Right ventricle myocardium superior (tissue), 1 donor: ENCODE measurements at regions not wholly inside any gene's neighbourhood (a gene's known extent, or its start where the extent isn't known, plus 50 kb on each side); places are given as distances from the start of the nearest gene placed in this dataset.

ENCODE experiments used
- ATAC-seq: fragments of 200-7000 bp; cut with Tn5 transposase; one replicate; pipeline ENCODE4 v1.9.1; 2020; ENCODE audit warnings: mild to moderate bottlenecking; ENCODE audit not compliant: poor library complexity
- DNase-seq: peaks from one replicate; pipeline ENCODE4 v3.0.0-alpha.2; 2020
- intact Hi-C: fragments of 100-400 bp; cut with DNase I; formaldehyde crosslinking; loops from one replicate; pipeline ENCODE4 v1.11.2; 2022
- donor health status: DM: no; HTN: yes; CAD: no; lungs with severe emphysema.

- ATAC-seq (no peak), DNase-seq (no peak)
- intact Hi-C loops = no loop called here
Observed at GRCh38 chr2:239489481-239489880, 88.7 kb upstream of the HDAC4 start.

DNA sequence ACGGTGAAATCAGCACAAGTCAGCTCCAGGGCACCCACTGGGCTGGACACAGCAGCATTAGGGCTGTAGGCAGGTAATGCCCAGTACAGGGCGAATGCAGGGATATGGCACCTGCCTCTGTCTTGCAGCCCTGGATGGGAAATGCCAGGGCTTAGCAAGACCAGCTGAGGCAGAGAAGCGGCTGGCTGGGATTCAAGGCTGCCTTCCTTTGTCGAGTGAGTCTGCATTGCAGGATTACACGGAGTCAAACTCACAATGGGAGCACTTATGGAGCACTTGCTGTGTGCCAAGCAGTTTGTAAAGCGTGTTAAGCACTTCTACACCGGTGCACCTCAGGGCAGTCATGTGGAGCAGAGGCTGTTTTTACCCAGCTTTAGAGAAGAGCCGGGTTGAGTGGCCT is 87.3 kb upstream of the HDAC4 start:
- DNase-seq = no peak
- intact Hi-C loops = no loop called here
- no peak for ATAC-seq

DNA sequence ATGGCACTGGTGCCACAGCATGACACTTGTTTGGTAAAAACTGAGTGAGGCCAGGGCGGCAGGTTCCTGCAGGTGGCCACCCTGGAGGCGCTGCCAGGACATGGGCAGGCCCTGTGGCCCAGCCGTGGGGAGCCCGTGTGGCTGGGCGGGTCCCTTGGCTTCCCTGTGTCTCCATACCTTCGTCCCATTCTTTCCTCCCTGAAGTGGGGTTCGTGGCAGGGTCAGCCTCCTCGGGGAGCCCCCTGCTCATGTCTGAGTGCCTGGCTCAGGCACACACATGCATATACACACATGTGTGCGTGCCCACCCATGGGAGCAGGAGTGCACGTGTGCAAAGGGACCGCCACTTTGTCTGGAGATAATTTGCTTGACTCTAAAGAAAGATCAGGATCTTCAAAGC is 86.5 kb upstream of the HDAC4 start:
- no peak for DNase-seq
- no peak for ATAC-seq
- intact Hi-C loops = no loop called here

GRCh38 chr2:239485622-239486021 is 84.8 kb upstream of the HDAC4 start:
- intact Hi-C loops = no loop called here
- DNase-seq = no peak
- no peak for ATAC-seq

GRCh38 chr2:239484571-239485355 is 83.9 kb upstream of the HDAC4 start:
- no peak for ATAC-seq
- intact Hi-C loops = no loop called here
- no peak for DNase-seq

DNA sequence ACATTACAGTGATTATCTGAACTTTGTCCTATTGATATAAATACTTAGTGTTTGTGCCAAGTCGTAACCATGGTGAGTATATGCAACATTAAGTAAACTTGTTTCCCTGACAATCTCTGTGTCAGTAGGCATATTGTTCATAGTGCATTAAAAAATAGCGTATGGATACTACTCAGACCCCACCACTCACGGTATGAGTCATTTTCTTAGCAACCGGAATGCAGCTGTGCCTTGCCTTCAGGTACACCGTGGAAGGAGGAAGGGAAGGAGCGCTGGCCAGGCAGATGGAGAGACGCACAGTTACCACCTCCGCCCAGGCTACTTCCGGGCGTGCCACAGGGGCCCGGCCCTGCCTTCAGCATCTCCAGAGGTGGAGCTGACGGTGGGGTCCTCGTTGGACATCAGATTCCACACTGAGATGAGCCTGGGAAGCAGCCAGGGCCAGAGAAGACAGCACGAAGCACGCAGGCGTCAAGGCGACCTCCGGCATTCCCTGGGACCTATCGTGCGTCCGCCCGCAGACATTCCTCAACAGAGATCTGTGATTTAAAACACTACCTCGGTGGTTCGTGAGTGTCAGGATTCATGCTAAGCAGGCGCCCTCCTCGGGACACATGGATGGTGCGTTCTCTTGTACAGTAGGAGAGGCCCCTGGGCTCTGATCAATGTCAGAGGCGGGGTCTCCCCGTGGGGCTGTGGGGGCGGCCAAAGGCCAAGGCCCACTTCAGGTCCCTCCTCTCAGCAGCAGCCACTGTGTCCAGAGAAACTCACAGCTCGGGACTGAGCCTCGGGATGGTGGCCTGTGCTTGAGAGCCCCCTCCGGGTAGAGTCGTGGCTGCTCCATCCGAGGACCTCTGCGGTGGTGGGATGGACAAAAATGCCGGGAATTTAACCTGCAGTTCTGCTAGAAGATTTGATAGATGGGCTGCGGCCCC is 82.2 kb upstream of the HDAC4 start:
- no peak for DNase-seq

GRCh38 chr2:239479471-239479870 is 78.7 kb upstream of the HDAC4 start:
- DNase-seq (no peak), ATAC-seq (no peak)
- intact Hi-C loops = no loop called here

More for the DNA sequence above, 82.2 kb upstream of the HDAC4 start:
- intact Hi-C loops = no loop called here
- ATAC-seq = no peak

DNA sequence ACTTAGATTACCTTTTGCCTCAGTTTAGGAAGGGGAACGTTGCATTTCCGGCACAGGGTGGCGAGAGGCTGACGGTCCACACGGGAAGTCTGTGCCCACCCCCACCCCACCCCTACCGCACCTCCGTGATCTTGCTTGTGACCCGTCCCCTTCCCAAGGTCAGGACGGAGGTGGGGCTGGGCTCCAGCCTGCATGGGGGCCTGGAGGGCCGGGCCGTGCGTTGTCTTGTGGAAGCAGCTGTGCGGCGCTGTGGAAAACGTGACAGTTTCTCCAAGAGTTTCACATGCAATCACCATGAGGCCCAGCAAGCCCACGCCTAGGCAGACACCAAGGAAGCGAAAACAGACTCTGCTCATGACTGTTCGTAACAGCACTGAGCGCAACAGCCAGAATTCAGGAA is 76.8 kb upstream of the HDAC4 start:
- no peak for DNase-seq
- intact Hi-C loops = no loop called here
- no peak for ATAC-seq

DNA sequence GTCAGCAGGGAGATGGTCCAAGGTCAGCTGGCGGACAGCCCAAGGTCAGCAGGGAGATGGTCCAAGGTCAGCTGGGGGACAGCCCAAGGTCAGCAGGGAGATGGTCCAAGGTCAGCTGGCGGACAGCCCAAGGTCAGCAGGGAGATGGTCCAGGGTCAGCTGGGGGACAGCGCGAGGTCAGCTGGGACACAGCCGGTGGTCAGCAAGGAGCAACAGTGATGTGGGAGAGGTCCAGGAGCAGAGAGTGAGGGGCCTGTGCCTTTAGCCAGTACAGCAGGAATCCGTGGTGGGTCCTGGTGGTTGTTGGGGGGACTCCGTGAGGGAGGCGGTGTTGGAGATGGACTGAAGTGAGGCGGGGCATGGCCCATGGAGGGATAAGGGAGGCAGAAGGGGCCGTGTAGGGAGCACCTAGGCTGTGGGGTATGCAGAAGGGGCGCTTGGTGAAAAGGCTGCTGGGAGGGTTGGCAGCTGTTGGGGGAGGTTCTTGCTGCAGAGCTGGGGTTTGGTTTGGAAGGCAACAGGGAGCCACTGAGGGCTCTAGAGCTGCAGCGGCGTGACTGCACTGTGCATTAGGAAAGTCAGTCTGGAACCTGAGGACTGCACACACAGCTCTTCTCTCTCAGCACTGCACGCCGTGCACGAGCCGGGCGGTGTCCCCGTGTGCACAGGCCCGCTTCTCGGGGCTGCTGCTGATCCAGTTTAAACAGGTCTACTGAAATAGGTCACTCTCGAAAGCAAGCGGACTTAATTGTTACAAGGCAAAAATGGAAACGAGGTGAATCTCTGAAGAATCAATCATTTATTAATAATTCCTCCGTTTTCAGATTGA is 76.2 kb upstream of the HDAC4 start:
- ATAC-seq = no peak
- no peak for DNase-seq
- intact Hi-C loops = no loop called here

GRCh38 chr2:239476029-239476756 is 75.4 kb upstream of the HDAC4 start:
- intact Hi-C loops = no loop called here
- DNase-seq = no peak
- ATAC-seq = no peak

- intact Hi-C loops = no loop called here
- DNase-seq (no peak), ATAC-seq (no peak)
Observed at GRCh38 chr2:239475161-239476028, 74.6 kb upstream of the HDAC4 start.

DNA sequence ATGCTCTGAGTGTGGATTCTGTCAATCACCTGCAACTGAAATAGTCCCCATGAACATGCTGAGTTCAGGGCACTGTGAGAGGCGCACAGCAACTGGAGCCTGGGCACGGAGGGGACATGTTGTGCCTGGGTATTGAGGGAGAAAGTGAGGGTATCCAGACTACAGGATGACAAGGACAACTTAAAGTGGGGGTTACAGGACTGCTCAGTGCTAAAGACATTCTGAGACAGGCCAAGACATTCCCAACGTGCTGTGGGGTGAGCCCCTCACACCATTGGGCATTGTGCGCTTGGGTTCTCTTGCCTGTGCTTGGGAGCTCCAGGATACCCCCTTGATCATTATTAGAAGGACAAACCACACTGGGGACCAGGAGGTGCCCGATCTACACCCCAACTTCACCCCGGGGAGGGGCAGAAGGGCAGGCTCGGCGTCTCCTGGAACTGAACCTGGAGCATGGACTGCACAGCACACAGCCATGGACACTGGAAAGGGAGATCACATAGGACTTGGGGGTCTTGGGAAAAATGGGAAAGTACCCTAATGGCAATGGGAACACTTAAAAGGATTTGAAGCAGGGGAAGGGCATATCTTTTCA is 72.5 kb upstream of the HDAC4 start:
- DNase-seq (no peak), ATAC-seq (no peak)
- intact Hi-C loops = no loop called here

DNA sequence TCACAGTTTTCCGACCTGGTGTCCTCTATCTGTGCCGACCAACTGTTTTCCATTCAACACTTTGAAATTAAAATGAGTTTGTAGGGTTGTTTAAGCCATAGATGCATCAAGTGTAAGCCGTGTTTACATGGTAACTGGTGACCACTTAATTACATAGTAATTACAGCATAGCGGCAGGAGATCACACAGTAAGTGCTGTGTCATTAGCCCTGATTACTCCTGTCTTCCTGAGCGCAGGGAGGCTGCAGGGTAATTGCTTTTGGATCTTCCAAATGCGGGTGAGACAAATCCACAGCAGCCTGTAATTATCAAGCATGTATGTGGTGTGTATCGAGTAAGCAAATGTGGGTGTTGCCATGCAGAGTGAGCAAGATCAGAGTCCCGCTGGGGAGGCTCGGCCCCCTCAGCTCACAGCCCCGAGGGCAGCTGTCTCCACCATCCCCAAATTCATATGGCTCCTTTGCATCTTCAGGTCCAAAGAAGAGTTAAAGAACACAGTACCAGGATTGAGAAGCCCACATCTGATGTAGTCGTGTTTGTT is 71.5 kb upstream of the HDAC4 start:
- intact Hi-C loops = no loop called here
- ATAC-seq (no peak), DNase-seq (no peak)

DNA sequence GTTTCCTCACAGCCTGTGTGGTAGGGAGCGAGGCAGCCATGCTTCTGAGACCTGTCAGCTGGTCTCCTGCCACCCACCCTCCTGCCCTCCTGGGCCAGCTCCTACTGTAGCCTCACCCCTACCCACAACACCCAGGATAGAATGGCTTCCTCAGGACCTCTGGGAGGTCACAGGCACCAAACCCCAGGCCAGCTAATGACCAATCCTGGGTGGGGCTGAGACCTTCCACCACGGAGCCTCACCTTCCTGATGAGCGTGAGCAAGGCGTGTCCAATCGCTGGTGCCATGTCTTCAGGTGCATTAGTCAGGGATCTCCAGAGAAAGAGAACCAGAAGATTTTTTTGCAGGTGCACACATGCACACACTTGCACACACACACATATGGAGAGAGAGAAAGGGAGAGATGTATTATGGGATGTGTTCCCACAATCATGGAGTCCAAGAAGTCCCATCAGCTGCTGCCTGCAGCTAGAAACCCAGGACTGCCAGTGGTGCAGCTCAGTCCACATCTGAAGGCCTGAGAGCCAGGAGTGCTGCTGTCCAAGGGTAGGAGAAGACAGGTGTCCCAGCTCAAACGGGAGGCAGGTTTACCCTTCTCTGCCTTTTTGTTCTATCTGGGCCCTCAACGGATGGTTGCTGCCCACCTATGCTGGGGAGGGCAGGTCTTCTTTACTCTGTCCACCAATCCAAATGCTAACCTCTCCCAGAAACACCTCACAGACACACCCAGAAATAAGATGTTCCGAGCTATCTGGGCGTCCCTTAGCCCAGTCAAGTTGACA is 70.4 kb upstream of the HDAC4 start:
- ATAC-seq (no peak), DNase-seq (no peak)
- intact Hi-C loops = no loop called here

DNA sequence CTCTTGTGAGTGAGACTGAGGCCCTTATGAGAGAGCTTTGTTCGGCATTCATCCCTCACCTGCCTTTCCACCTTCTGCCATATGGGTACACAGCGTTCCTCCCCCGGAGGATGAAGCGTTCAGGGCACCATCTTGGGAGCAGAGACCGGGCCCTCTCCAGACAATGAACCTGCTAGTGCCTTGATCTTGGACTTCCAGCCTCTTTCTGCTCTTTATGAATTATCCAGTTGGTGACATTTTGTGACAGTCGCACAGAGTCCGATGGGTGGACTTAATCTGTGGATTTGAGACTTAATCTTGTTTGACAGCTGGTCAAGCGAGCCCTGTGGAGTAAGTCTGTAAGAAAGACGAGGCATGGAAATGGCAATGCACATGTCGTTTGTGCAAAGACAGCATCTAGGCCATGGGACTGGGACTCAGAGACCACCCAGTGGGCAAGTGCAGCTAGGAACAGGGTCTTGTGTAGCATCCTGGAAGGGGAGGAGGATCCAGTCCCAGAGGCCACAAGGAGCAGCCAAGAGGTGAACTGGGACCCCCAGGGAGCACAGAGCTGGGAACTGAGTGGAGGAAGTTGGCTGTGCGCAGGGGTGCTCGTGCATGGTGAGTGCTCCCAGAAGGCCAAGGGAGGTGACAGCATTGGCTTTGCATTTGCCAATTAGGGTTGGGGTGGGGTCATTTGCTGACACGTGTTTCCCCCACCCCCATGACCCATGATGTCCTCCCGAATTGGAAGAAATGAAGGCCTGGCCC is 69.5 kb upstream of the HDAC4 start:
- DNase-seq (no peak), ATAC-seq (no peak)

More for the DNA sequence above, 69.5 kb upstream of the HDAC4 start:
- intact Hi-C loops = no loop called here
